ENCODE measurements at regions not wholly inside any gene's neighbourhood (a gene's known extent, or its start where the extent isn't known, plus 50 kb on each side); places are given as distances from the start of the nearest gene placed in this dataset.

DNA sequence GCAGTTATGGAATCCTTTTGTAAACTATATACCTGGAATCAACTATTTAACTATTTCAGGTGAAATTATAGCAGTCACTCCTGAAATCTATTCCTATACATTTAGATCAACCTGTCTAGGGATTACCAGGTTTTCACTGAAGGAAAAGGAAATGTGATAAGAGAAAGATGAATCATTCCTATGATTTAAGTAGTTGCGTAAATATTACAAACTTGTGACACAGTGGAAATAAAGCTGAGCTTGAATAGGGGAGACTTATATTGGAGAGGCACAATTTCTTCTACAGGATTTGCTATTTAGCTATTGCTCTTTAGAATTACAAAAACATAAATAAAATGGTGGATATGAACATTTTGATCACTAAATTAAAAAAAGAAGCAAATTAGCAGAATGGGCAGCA lies 284.1 kb upstream of the EPHA5 start:
- ATAC-seq, result no peak

DNA sequence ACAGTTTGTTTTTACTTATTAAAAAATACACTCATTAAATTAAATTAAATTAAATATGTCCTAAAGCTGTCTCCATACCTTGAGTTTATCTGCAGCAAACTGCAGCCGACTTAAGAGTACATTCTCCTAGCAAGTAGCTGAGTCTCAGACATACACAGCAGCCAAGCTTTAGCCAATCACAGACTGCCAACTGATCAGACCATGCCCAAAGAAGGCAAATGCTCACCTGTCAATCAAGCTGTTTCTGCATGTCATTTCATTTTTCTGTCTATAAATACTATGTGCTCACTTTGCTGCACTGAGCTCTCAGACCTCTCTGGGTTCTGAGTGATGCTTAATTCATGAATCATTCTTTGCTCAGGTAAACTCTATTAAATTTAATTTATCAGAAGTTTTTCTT lies 280.9 kb upstream of the EPHA5 start:
- TF ChIP-seq OSR1 (CRISPR knock-in tag; IDR thresholded peaks at IDR 0.05), result no peak
- TF ChIP-seq, protein P1, sequence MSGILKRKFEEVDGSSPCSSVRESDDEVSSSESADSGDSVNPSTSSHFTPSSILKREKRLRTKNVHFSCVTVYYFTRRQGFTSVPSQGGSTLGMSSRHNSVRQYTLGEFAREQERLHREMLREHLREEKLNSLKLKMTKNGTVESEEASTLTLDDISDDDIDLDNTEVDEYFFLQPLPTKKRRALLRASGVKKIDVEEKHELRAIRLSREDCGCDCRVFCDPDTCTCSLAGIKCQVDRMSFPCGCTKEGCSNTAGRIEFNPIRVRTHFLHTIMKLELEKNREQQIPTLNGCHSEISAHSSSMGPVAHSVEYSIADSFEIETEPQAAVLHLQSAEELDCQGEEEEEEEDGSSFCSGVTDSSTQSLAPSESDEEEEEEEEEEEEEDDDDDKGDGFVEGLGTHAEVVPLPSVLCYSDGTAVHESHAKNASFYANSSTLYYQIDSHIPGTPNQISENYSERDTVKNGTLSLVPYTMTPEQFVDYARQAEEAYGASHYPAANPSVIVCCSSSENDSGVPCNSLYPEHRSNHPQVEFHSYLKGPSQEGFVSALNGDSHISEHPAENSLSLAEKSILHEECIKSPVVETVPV (CRISPR knock-in tag; IDR thresholded peaks at IDR 0.05), result no peak
- no peak for TF ChIP-seq ZNF8 (CRISPR knock-in tag; IDR thresholded peaks at IDR 0.05)
- no peak for TF ChIP-seq BACH2 (CRISPR knock-in tag; IDR thresholded peaks at IDR 0.05; ENCODE audit: borderline replicate concordance)
- TF ChIP-seq SNAI2 (CRISPR knock-in tag; IDR thresholded peaks at IDR 0.05), result no peak
- TF ChIP-seq ISL1 (CRISPR knock-in tag; IDR thresholded peaks at IDR 0.05), result no peak
- TF ChIP-seq, protein P2, sequence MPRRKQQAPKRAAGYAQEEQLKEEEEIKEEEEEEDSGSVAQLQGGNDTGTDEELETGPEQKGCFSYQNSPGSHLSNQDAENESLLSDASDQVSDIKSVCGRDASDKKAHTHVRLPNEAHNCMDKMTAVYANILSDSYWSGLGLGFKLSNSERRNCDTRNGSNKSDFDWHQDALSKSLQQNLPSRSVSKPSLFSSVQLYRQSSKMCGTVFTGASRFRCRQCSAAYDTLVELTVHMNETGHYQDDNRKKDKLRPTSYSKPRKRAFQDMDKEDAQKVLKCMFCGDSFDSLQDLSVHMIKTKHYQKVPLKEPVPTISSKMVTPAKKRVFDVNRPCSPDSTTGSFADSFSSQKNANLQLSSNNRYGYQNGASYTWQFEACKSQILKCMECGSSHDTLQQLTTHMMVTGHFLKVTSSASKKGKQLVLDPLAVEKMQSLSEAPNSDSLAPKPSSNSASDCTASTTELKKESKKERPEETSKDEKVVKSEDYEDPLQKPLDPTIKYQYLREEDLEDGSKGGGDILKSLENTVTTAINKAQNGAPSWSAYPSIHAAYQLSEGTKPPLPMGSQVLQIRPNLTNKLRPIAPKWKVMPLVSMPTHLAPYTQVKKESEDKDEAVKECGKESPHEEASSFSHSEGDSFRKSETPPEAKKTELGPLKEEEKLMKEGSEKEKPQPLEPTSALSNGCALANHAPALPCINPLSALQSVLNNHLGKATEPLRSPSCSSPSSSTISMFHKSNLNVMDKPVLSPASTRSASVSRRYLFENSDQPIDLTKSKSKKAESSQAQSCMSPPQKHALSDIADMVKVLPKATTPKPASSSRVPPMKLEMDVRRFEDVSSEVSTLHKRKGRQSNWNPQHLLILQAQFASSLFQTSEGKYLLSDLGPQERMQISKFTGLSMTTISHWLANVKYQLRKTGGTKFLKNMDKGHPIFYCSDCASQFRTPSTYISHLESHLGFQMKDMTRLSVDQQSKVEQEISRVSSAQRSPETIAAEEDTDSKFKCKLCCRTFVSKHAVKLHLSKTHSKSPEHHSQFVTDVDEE (CRISPR knock-in tag; IDR thresholded peaks at IDR 0.05), result no peak
- TF ChIP-seq CSDC2 (CRISPR knock-in tag; IDR thresholded peaks at IDR 0.05), result no peak
- TF ChIP-seq, protein P3, sequence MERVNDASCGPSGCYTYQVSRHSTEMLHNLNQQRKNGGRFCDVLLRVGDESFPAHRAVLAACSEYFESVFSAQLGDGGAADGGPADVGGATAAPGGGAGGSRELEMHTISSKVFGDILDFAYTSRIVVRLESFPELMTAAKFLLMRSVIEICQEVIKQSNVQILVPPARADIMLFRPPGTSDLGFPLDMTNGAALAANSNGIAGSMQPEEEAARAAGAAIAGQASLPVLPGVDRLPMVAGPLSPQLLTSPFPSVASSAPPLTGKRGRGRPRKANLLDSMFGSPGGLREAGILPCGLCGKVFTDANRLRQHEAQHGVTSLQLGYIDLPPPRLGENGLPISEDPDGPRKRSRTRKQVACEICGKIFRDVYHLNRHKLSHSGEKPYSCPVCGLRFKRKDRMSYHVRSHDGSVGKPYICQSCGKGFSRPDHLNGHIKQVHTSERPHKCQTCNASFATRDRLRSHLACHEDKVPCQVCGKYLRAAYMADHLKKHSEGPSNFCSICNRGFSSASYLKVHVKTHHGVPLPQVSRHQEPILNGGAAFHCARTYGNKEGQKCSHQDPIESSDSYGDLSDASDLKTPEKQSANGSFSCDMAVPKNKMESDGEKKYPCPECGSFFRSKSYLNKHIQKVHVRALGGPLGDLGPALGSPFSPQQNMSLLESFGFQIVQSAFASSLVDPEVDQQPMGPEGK (CRISPR knock-in tag; IDR thresholded peaks at IDR 0.05; ENCODE audit: borderline replicate concordance), result no peak
- no peak for TF ChIP-seq TOX (CRISPR knock-in tag; IDR thresholded peaks at IDR 0.05; ENCODE audit: borderline replicate concordance)
- TF ChIP-seq ESRRG (CRISPR knock-in tag; IDR thresholded peaks at IDR 0.05), result no peak
- TF ChIP-seq GLIS3 (CRISPR knock-in tag; IDR thresholded peaks at IDR 0.05), result no peak
- no peak for TF ChIP-seq RARB (CRISPR knock-in tag; IDR thresholded peaks at IDR 0.05)
- no peak for TF ChIP-seq TCF4 (CRISPR knock-in tag; IDR thresholded peaks at IDR 0.05; ENCODE audit: borderline replicate concordance)
- TF ChIP-seq ZFP3 (CRISPR knock-in tag; IDR thresholded peaks at IDR 0.05), result no peak
- TF ChIP-seq PPARA (CRISPR knock-in tag; IDR thresholded peaks at IDR 0.05; ENCODE audit: borderline replicate concordance), result no peak
- no peak for ATAC-seq

More for the DNA sequence above, 284.1 kb upstream of the EPHA5 start:
- TF ChIP-seq ZC3H10 (CRISPR knock-in tag; IDR thresholded peaks at IDR 0.05) (no peak), ZNF8 (CRISPR knock-in tag; IDR thresholded peaks at IDR 0.05) (no peak), GLIS3 (CRISPR knock-in tag; IDR thresholded peaks at IDR 0.05) (no peak), TCF4 (CRISPR knock-in tag; IDR thresholded peaks at IDR 0.05; ENCODE audit: borderline replicate concordance) (no peak)

DNA sequence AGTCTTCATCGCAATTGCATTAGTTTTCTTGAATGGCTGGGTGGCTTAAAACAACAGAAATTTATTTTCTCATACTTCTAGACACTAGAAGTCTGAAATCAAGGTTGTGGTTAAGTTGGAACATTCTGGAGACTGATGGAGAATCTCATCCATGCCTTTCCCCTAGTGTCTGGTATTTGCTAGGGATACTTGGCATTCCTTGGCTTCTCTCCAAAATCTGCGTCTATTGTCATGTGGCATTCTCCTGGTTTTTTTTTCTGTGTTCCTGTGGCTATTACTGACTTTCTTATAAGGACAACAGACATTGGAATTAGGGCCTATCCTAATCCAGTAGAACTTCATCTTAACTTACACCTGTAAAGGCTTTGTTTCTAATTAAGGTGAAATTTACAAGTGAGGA lies 272.8 kb upstream of the EPHA5 start:
- ATAC-seq, result peak; percentile 56; the same call in 2 of the 3 replicates
- TF ChIP-seq PPARA (CRISPR knock-in tag; IDR thresholded peaks at IDR 0.05; ENCODE audit: borderline replicate concordance) (no peak), BACH2 (CRISPR knock-in tag; IDR thresholded peaks at IDR 0.05; ENCODE audit: borderline replicate concordance) (no peak), ZC3H10 (CRISPR knock-in tag; IDR thresholded peaks at IDR 0.05) (no peak), ZNF565 (CRISPR knock-in tag; conservative IDR thresholded peaks at IDR 0.05; ENCODE audit: low read depth) (no peak), ZFP30 (CRISPR knock-in tag; IDR thresholded peaks at IDR 0.05) (no peak), ARNTL (CRISPR knock-in tag; IDR thresholded peaks at IDR 0.05; ENCODE audit: borderline replicate concordance, low read depth) (no peak), RARB (CRISPR knock-in tag; IDR thresholded peaks at IDR 0.05) (no peak), ZNF70 (CRISPR knock-in tag; IDR thresholded peaks at IDR 0.05) (no peak), CSDC2 (CRISPR knock-in tag; IDR thresholded peaks at IDR 0.05) (no peak), ESRRG (CRISPR knock-in tag; IDR thresholded peaks at IDR 0.05) (no peak)
- TF ChIP-seq, protein P3 (CRISPR knock-in tag; IDR thresholded peaks at IDR 0.05; ENCODE audit: borderline replicate concordance), result no peak
- TF ChIP-seq, protein P4, sequence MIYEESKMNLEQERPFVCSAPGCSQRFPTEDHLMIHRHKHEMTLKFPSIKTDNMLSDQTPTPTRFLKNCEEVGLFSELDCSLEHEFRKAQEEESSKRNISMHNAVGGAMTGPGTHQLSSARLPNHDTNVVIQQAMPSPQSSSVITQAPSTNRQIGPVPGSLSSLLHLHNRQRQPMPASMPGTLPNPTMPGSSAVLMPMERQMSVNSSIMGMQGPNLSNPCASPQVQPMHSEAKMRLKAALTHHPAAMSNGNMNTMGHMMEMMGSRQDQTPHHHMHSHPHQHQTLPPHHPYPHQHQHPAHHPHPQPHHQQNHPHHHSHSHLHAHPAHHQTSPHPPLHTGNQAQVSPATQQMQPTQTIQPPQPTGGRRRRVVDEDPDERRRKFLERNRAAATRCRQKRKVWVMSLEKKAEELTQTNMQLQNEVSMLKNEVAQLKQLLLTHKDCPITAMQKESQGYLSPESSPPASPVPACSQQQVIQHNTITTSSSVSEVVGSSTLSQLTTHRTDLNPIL (CRISPR knock-in tag; IDR thresholded peaks at IDR 0.05; ENCODE audit: low read depth), result no peak
- TF ChIP-seq, protein P2 (CRISPR knock-in tag; IDR thresholded peaks at IDR 0.05), result no peak
- TF ChIP-seq, protein P5, sequence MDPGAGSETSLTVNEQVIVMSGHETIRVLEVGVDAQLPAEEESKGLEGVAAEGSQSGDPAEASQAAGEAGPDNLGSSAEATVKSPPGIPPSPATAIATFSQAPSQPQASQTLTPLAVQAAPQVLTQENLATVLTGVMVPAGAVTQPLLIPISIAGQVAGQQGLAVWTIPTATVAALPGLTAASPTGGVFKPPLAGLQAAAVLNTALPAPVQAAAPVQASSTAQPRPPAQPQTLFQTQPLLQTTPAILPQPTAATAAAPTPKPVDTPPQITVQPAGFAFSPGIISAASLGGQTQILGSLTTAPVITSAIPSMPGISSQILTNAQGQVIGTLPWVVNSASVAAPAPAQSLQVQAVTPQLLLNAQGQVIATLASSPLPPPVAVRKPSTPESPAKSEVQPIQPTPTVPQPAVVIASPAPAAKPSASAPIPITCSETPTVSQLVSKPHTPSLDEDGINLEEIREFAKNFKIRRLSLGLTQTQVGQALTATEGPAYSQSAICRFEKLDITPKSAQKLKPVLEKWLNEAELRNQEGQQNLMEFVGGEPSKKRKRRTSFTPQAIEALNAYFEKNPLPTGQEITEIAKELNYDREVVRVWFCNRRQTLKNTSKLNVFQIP (CRISPR knock-in tag; IDR thresholded peaks at IDR 0.05; ENCODE audit: borderline replicate concordance, low read depth), result no peak
